ENCODE measurements at regions not wholly inside any gene's neighbourhood (a gene's known extent, or its start where the extent isn't known, plus 50 kb on each side); places are given as distances from the start of the nearest gene placed in this dataset.
"Not testable (repeated sequence)": the region's sequence is repeated elsewhere in the genome, so short reads cannot be mapped to it uniquely, and the experiment has no call there.

DNA sequence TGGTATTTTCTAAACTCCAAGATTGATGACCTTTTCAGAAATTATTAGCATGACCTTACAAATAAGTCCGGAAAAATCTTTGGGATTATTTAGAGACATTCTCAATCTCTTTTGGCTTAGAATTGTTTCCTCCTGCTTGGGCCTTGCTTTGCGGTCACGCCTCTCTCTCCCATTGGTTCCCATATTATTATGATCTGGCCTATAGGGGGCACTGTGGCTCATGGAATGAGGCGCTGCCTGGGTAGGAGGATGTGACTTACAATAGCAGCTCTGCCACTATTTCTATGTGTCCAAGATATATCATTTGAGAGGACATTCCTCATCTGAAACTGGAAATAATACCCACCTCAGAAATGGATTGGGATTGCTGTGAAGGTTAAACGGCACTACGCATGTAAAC is 464.9 kb downstream of the MFSD1 start:
- DNase-seq (ENCODE audit: low read depth in 3 of 3): peak in 1 of 3 donors; percentile 4

DNA sequence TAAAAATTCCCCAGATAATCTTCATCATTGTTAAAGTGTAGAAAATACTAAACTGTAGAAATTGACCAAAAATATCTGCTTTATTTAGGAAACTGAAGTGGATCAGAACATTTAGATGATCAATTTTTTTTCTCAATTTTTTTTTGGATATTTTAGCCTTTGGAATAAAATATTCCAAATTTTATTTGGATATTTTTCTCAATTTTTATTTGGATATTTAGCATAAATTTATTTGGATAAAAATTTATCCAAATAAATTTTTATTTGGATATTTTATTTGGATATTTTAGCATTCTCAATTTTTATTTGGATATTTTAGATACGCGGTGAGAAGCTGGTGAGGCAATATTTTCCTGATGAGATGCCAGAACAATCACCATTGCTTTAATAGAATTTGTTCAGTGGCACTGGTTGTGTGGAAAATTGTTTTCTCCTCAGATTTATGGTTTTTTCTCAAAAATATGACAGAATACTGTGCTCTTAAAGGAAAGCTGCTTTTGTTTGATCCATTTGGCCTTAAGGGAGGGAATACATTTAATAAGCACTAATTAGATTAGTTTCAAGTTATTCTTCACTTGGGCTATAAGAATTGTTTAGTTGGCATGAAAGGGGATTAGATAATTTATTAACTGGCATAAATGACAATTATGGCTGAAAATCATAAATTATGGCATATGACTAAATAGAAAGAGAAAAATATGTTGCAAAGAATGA is 470.1 kb downstream of the MFSD1 start:
- DNase-seq (ENCODE audit: low read depth in 3 of 3): no peak

DNA sequence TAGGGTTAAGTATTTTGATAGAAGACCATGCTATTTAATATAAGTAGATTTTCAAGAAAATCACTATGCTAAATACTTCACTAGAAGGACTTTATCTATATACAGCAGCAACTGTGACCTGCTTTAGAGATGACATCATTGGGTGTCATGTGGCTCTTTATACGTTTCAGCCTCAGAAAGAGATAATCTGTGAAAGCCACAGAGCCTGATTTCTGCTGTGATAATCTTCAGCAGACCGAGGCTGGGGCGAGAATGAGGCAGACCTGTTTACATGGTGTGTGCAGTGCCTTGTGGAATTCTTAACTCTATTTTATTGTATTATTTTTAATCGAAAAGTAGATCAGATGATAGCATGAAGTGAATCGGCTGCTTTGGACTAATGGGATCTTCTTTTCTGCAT is 471.2 kb downstream of the MFSD1 start:
- DNase-seq (ENCODE audit: low read depth in 3 of 3): no peak

DNA sequence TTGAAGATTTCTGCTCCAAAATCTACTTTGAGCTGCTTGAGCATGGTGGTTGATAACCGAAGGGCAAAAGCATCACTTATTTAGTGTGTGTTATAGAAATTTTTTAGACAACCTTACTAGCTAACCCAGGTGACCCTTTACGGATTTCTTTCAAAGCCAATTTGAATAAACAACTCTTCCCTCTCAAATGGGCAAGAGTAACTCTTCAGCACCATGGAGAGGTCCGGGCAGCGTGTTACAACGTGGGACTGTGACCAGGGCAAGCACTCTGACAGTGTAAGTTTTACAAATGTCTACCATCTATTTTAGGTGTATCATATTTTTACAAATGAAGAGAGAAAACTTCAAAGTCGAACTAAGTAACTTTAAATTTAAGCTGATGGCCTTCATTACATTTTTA is 471.8 kb downstream of the MFSD1 start:
- no peak for DNase-seq (ENCODE audit: low read depth in 3 of 3)

DNA sequence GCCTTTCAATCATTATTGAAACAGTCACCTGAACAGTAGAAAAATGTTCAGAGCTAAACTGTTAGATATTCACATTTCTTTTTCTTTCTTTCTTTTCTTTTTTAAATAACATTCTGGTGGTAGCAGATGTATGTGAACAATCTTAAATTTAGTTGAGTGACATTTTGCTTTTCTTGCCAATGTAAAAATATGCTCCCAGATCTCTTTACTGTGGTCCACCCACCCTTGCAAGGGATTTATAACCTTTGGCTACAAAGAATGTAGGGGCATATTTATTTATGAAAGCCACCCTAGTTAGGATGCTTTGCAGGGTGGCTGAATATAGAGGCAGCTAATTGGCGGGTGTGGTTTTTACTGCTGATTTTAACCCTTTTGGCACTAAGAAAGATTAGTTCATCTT is 473.9 kb downstream of the MFSD1 start:
- no peak for DNase-seq (ENCODE audit: low read depth in 3 of 3)

DNA sequence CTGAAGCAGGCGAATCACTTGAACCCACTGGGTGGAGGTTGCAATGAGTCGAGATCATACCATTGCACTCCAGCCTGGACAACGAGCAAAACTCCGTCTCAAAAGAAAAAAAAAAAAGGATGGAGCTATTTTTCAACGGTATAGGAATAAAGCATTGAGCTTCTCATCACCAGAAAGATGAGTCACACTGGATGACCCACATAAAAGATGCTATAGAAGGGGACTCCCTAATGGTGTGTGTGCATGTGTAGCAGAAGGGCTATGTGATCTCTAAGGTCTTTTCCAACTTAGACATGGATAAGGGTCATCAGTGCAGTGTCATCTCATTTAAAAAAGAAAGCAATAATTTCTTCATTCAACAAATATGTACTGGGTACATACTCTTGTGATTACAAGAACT is 476.0 kb downstream of the MFSD1 start:
- no peak for DNase-seq (ENCODE audit: low read depth in 3 of 3)

DNA sequence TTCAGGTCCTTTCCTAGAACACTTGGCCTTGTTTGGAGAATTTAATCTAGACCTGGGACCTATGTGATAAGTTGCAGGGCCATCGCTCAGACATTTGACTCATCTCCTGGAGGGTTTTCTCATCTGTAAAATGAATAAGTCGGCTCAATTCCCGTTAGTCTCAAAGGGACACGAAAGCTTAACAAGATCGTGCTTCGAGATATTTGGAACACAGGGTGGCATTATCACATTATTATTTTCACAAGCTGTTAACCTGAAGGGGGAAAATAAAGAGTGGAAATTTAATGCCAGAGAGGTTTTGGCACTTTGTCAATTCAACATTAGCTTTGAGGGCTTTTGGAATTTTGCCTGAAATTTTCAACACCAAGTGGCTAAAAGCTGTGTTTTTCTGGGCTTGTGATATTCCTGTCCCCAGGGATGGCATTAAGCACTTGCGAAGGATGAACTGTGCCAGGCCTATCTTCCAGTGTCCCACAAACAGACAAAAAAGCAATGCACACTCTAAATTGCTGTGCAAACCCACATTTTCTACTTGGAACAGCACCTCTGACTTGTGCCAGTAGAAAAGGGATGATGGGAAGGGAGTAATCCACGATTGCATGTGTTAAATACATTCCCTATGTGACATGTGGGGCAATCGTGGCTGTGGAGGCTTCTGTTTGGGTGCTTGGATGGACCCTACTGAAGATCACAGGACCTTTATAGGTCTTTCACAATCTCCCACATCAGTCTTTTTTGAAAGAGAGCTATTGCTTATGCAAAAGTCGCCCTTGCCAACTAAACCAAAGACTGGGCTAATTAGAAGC is 478.7 kb downstream of the MFSD1 start:
- no peak for DNase-seq (ENCODE audit: low read depth in 3 of 3)

DNA sequence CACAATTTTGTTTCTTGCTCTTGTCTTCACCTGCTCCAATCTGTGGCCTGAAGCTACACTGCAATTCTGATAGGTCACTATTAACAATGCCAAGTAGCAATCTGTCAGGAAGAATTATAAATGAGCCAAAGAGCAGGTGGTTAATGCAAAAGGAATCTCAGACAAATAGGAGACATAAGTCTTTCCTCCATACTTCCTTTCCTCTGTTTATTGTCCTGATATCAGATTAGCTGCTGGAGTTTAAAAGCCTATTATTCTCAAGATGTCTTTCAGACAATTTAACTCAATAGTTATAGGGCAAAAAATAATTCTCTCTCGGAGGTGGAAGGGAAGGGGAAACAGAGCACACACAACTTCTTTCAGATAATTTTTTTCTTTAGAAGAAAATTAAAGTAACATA is 491.6 kb downstream of the MFSD1 start:
- no peak for DNase-seq (ENCODE audit: low read depth in 3 of 3)

DNA sequence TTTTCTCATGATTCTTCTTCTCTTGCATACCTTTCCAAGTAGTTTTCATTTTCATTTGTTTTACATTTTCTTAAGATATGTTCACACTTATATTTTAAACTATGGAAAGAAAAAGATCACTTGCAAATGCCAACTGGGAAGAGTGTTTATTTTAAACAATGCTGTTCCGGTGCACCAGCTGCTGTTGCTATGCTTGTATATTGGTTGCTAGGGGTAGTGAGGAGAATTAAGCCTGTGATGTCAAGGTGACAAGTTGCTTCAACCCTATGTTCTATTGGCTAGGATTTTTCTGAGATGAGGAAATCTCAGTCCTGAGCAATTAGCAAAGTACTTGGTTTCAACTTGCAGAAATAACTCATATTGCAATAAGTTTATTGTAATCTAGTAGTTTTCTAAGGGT is 500.1 kb downstream of the MFSD1 start:
- no peak for DNase-seq (ENCODE audit: low read depth in 3 of 3)

DNA sequence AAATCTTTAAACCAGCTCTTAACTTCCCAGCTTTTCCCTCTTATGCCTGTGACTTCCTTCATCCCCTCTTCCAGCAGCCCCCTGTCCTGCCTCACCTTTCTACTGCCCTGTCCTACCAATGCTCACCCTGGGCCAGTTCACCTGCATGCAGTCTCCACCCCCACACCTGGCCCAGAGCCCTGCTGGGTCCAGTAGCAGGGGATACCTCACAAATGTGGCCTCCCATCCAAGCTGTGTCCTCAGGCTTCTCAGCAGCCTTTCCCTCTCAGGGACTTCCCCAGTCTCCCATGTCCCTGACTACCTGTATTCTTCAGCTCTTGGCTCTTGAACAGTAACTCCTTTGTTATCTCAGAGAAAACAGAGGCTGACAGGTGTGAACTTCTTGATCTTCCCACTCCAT is 503.2 kb downstream of the MFSD1 start:
- DNase-seq (ENCODE audit: low read depth in 3 of 3): no peak

DNA sequence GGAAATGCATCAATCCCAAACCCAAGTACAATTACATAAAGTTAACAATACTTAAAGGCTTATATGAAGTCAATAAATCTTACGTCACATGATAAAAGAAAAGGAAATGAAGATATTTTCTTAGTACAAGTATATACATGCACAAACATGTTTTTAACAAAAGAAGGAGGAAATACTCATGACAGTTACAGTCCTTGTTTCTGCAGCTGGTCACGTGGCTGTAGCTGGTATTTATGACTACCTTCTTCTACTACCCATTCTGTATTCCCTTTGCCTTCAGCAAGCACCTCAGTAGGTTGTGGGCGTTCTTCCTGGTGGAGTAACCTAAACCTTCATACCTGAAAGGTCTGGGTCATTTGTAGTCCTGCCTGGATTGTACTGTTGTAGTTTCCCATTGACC is 514.9 kb downstream of the MFSD1 start:
- not testable (repeated sequence) for DNase-seq (ENCODE audit: low read depth in 3 of 3)

DNA sequence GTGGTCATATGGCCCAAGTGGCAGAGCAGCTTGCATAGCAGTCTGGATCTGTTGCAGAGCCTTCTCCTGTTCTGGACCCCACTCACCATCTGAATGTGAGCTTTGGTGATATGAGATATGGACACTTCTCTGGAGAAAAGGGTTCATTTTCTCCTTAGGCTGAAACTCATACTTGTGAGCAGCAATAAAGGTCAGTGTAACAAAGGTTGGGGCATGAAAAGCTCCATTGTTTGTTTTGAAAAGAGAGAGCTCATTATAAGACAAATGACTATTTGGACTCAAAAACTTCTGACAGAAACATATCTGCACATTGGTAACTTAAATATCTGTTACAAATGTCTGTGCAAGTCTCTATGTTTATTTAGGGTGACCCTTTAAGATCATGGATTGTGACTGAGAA is 517.3 kb downstream of the MFSD1 start:
- no peak for DNase-seq (ENCODE audit: low read depth in 3 of 3)

DNA sequence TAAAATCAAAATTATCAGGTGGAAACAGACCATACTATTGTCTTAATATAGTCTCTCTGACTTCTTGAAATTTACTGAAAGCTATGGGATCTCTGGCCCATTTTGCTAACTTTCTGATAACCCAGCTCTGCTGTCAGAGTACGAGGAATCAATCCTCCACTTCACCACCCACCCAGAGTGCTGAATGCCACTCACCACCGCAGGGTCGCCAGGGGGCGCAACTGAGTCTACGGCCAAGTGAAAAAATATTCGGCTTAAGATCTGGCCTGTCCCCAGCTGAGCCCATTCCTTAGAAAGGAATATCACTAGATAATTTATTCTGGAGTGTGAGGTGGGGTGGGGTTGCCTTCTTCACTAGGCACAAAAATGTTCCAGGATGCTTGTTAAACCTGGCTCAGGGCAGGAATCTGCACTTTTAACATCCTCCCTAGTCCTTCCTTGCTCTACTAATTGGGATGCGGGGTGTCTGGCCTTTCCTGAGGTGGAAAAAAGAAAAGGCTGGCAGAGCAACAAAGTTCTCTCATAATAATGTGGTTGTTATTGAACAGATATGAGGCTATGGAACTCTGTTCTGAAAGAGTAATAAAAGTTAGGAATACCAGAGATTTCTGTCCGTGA is 520.6 kb downstream of the MFSD1 start:
- peak in 2 of 3 donors; percentile 3 to 9 for DNase-seq (ENCODE audit: low read depth in 3 of 3)

DNA sequence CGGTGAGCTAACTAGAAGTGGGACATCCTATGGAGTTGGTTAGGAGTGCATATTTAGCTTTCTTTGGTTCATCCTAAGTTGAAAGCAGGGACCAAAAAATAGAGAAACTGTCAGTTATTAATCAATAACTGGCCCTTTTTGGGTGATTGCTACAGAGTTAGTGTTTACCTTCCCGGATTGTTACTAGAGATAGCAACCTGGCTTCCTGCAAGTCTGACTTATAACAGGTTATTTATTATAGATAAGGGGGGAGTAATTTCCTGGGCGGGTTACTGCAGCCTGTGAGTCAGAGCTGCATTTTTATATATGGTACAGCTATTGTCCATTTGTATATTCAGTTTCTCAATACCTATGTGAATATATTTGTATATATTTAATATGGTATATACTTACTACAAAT is 522.0 kb downstream of the MFSD1 start:
- no peak for DNase-seq (ENCODE audit: low read depth in 3 of 3)

DNA sequence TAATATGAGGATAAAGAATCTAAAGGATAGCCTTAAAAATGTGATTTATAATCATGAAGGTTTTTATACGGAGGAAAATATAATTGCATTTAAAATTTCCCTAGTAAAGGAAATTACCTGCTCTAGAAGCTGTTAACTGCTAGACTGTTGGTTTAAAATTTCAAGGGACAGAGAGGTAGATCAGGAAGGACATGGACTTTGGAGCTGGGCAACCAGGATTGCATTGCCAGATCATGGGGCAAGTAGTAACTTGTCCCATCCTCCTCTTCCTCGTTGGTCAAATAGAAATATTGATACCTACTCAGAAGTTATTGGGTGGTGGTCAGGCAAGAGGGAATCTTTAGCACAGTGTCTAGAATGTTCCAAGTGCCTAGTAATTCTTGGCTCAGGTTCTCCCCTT is 525.1 kb downstream of the MFSD1 start:
- no peak for DNase-seq (ENCODE audit: low read depth in 3 of 3)

DNA sequence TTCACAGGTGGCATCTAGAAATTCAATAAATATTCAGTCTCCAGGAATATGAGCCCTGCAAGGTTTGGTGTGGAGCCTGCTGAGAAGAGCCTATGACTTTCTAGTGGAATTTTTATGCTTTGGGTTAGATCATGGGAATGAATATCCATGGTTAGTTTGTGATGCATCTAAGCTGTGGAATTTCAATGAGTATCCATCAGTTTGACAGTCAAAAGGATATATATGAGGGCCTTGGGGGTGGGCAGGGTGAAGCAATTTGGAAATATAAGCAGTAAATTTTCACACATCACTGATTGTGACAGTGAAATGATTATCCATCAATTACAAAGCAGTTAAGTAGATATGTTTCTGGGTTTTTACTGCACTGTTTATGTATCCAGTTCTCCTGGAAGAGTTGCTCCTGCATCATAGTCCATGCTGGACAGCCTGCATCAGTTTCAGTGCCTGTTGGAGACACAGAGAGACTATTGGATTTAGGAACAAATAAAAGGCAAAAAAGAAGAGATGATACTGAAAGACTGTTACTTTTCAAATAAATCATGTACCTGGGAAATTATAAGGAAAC is 530.8 kb downstream of the MFSD1 start:
- DNase-seq (ENCODE audit: low read depth in 3 of 3): no peak

DNA sequence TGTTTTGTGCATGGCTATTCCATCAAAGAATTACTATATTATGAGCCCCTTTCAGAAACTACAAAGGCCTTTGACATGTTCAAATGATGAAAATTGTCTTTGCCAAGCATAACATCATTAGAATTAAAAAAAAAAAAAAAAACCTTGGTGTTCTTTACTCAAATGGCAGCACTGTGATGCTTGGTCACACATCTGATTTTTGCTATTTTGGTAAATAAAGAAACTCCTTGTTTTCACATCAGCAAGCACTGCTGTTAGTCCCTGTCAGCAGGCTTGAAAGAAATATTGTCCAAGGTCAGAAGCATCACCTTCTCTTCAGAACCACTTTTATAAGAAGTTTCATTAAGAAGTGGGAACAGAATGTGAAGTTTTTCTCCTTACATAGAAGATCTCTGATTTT is 537.3 kb downstream of the MFSD1 start:
- DNase-seq (ENCODE audit: low read depth in 3 of 3): no peak

DNA sequence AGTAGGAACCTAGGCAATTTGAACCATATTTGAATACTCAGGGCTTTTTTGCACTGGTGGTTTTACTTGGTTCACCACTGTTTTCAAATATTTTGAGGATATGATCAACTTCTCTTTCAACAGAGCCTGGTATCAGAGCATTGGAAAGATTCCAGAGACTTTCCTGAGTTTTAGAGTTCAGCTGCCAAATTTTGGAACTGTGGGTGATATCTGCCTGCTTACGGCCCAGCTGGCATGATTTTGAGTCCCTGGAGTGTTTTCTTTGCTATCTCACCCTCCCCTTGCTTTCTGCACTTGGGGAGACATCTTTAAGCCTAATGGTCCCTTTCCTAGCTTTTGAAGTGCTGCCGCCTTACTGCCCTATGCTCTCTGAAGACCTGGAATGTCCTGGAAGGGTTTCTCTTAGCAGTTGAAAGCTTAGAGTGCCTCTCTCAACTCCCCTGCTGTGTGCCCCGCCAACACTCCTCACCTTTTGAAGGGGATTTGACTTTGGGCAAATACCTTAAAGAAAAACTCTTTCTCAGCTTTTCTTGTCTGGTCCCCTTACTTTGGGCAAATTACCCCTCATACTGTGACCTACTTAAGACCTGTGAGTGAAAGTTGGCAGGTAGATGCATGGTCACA is 539.1 kb downstream of the MFSD1 start:
- DNase-seq (ENCODE audit: low read depth in 3 of 3): no peak

DNA sequence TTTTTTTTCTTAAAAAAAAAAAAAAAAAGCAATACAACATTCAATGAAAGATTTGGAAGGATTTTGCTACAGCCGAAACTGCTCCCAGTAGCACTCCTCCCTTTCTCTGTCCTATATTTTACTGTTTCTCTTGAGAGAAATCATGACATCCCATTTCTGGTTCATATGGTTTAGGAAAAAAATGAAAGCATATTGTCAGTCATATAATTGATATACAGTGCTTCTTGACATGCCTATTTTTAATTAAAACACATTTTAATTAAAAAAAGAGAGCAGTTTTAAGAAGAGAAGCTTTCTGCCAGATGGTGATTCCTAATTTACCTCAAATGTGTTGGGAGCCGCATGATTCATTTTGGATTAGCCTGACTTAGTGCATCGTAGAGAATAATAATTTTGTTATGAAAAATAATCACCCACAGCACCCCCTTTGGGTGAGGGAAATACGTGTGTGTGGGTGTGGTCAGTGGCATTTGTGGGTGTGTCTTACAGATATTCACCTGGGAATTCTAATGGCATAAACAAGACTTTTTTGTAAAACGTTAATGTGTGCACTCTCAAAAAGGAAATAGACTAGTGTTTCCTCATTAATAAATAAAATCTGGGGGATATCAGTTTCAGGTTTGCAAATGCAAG is 544.5 kb downstream of the MFSD1 start:
- no peak for DNase-seq (ENCODE audit: low read depth in 3 of 3)

DNA sequence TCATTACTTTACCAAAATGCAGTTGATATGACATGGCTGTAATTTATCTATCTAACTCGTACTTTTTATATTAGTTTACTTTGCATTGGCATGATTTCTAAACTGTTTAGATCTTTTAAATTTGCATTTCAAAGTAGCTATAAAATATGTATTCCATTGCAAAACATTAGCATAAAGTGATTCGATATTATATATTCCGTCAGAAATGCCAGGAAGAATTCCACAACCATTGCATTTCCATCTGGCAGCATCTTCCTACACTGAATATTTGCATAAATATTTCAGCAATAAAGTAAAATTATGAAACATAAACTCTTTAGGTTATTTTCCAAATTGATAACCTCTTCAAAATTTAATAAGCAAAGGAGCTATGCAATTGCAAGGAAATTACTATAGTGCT is 546.6 kb downstream of the MFSD1 start:
- no peak for DNase-seq (ENCODE audit: low read depth in 3 of 3)

DNA sequence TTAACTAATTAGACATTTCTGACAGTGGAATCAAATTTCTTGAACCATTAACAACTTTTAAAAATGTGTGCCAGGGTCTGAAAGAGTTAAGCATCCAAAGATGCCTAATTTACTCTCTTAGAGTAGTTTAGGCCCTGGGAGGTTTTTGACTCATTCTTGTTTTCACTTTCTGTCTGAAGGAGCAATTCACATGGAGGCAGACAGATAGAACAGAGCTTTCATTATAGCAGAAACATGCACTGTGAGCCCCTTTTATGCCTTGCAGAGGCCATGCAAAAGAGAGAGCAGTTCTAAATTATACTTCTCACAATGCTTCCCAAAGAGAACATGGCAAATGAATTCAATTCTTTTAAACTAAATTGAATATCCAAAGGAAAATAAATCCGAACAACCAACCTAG is 554.8 kb downstream of the MFSD1 start:
- DNase-seq (ENCODE audit: low read depth in 3 of 3): no peak

DNA sequence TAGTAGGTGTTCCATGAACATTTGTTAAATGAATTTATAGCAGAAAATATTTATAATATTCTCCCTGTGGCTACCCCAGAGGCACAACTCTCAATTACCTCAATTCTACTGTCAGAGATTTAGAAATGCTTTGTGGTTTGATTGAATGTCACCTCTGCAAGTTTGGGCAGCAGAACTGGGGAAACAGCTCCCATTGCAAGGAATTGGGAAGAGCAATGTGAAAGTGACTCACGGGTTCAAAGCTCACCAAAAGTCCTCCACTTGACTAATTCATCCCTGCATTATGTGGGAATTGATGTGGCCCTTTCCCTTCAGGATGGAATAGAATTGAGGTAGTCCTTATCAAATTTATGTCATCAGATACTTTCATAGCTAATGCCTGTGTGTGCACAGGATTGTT is 562.7 kb downstream of the MFSD1 start:
- no peak for DNase-seq (ENCODE audit: low read depth in 3 of 3)
